ENCODE measurements at regions not wholly inside any gene's neighbourhood (a gene's known extent, or its start where the extent isn't known, plus 50 kb on each side); places are given as distances from the start of the nearest gene placed in this dataset.
"Not testable (repeated sequence)": the region's sequence is repeated elsewhere in the genome, so short reads cannot be mapped to it uniquely, and the experiment has no call there.

DNA sequence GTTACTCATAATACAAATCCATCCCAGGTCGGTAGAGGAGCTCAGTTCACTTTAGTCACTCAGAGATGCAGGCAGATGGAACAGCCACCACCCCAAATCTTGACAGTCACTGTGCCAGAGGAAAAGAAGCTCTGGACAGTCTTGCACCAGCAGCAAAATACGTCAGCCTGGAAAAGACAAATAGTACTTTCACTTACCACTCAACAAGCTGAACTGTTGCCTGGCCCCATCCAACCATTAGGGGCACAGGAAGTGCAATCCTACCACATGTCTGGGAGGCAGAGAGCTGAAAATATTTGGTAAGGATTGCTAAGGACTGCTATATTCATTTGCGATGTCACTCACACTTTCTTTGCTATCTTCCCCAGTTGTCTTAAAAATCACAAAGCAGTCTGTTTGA lies 239.1 kb upstream of the TOX3 start:
- DNase-seq: no peak

DNA sequence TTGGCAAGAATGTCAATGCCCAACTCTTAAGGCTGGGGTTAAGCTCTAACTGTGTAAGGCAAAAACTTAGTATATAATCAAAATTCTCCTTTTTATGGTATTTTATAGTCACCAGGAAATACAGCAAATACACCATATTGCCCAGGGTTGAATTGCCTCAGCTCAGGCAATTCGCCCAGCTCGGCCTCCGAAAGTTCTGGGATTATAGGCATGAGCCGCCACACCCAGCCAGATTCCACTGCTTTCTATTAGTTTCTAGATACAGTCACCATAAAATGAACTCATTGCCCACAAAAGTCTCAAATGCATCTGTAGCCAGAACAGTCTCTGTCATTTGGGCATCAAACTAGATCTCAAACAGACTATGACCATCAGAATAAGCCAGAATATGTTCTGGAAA lies 238.7 kb upstream of the TOX3 start:
- no peak for DNase-seq

DNA sequence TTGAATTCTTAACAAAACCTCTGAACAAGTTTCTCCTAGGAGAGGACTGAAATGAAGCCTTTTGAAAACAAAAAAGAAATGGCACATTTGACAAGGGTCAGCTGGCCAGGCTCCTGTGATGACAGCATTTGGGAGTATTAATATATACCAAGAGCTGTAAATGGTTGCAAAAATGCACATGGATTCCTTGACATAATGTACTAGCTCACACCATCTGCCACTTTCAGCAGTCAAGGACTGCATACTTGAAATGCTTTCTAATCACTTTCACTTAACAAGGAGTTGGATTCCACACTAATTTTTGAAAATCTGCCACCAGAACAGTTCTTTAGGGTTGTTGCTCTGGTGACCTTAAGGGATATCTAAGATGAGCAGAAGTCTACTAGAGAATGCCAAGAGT lies 236.7 kb upstream of the TOX3 start:
- DNase-seq: no peak

DNA sequence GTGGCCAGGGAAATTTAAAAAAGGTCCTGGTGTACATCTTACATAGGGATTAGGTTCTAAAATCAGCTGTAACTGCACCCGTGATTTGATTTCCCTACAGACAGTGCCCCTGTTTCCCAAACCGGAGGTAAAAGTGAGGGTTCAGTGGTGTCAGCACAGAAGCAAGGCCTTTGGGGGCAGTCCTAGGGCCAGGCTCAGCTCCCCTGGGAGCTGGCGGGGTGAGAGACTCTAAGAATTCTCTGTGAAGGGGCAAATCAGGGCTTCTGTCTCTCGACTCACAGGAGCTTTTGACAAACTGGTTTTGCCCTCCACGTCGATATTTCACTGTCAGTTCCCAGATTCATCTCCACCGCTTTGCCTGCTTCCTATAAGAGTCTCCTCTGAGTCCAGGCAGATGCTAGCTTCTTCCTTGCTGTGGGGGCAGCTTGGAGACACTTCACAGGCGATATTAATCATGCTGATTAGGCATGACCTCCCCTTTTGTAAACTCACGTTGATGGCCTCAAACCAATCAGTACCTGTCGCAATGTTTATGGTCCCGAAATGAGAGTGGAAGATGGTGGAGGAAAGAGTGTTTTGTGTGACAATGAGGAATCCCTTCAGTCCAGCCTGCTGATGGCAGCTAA lies 234.2 kb upstream of the TOX3 start:
- no peak for DNase-seq

DNA sequence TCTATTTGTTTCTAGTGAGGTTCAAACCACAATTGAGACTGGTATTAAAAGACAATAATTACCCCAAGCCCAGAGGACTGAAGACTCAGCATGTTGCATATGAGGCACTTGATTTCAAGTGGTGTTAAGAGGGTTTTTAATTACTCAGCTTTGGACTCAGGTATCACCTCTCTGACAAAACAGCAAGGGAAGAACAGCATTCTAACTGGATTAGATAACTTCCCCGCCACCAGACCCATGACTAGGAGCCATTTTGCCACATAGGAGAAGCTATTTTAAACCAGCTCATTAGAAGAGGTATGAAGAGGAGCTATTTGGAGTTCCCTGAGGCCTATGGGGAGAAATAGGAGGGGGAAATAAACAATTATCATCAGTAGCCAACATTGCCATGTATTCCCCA lies 226.1 kb upstream of the TOX3 start:
- no peak for DNase-seq

DNA sequence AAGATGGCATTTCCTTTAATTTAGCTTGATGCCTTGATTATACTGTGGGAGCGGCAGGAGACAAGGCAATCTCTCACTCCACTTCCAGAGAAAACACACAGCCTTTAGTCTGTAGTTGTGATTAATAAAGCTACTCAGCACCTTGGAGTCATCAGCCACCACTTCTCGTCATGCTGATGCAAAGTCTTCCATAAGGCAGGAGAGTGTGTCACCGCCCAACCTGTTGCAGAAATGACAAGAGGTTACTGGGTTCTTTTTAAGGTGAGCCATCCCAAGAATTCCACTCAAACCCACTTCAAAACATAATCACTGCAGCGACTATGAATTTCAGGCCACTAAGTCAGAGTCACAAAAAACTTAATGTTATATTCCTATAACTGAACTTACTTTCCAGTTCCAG lies 223.9 kb upstream of the TOX3 start:
- no peak for DNase-seq

DNA sequence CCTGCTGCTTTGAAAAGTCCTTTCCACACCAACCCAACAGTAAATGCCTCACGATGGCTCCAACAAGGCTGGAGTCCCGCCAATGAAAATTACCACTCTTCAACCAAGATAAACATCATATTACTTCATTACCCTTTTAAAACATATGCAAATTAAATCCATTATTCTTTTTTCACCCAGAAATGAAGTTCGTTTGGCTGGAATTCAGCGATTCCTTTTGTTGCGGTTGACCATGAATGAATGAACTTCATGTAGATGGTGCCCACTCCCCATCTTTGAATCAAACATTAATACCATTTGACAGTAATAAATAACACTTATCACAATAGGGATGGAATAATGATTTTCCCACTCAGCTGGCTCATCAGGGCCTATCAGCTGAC lies 211.5 kb upstream of the TOX3 start:
- no peak for DNase-seq

DNA sequence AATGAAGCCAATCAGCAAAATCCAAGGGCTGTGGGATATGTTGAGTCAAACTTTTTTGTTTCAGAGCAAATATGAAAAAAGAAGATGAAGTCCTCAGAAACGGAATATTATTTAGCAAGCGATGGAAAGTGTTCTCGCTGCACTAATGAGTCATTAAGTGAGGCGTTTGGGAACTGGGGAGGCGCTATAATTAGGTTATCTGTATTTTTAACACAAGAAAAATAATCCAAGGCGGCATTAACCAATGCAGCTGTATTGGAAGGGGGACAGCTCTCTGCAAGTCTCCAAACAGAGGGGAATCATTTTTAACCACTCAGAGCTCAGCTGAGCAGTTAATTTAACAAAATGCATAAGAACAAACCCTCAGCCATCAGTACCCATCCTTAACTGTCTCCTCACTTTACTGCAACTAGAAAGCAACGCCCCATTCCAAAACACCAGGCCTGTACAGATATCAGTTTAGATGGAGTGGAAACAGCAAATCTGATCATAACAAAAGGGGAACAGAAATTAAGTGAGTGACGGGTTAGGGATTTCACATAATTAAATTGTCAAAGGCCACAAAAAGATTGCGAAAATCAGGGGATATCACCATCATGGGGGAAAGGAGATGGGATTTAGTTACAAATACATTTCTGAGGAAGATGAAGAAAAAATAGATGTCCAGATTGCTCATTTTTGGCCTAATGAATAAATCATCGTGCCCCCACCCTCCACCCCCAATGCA lies 211.0 kb upstream of the TOX3 start:
- DNase-seq: no peak

DNA sequence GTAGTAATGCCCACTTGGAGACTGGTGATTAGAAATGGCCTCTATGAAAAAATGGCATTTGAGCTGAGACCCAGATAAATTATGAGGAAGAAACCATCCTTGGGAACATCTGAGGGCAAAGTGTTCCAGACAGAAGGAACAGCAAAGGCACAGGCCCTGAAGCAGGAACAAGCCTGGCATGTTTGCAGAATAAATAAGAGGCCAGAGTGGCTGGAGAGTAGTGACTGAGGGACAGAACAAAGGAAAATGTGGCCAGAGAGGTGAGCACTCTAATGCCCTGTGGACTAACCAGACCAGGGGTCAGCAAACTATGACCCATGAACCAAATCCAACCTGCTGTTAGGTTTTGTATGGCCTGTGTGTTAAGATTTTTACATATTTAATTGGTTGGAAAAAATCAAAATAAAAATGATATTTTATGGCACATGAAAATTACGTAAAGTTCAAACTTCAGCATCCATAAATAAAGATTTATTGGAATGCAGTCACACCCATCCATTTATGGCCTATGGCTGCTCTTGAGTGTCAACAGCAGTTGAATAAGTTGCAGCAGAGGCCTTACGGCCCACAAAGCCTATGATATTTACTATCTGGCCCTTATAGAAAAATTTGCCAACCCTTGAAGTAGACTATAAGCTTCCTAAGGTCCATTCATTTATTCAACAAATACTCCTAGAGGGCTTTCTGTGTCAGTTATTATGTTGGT lies 210.0 kb upstream of the TOX3 start:
- DNase-seq: no peak

DNA sequence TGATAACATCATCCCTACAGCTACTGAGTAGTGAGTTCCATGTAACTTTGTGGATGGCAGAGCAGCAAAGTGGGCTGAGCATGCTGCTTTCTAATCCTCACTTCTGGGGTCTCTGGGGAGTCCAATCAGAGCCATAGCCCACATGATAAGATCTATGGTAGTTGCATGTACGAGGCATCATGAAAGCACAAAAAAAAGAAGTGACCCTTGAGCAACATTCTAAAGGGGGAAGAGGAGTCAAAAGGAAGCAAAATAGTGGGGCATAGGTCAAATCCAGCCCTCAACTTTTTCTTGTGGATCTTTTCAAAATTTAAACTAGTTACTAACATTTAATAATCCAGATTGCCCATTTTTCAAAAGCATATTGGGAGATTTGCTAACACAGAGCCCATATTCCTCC lies 208.5 kb upstream of the TOX3 start:
- DNase-seq: no peak

DNA sequence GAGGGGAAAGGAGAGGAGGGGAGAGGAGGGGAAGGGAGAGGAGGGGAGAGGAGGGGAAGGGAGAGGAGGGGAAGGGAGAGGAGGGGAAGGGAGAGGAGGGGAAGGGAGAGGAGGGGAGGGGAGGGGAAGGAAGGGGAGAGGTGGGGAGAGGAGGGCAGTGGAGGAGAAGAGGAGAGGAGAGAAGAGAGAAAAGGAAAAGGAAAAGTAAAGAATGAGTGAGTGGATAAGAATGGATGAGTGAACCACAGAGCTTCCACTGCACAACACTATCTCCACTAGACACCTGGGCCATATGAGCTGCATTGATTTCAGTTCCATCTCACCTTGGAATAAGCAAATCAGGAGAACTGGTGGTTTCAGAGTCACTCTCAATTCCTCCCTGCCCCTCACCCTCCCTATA lies 204.1 kb upstream of the TOX3 start:
- DNase-seq: no peak

DNA sequence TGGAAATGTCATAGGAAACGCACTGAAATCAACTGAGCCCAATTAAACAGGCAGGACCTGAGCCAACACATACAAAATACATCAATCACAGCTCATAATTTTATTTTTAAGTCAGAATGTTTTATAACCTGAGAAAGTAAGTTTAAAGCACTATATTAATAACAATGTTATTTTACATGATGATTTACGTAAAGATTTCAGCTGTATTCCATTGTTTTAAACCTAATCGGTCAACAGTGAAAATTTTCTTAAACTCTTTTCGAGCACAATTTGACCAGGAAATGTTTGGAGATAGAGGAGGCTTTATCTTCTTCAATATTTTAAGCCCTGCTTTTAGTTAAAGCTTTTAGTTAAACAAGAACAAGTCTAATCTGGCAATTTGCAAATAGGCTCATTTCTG lies 201.8 kb upstream of the TOX3 start:
- no peak for DNase-seq

DNA sequence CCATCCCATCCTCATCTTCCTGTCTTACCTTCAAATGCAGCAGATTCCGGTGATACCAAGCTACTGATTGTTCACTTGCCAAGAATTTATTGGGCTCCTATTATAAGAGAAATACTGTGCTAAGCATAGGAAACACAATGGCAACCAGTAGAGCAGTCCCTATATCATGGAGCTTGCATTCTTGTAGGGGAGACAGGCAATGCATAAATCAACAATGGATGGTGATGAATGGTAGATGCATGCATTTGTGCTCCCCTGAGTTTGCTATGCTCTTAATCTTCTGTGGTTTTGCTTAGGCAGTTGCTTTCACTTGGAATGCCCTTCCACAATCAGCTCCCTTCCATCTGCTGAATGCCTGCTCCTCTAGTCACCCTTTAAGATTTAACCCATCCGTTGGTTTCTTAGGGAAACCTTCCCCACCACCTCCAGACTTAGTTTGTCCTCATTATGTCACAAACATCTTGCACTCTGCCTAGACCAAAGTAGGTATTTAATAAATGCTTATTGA lies 200.2 kb upstream of the TOX3 start:
- no peak for DNase-seq

DNA sequence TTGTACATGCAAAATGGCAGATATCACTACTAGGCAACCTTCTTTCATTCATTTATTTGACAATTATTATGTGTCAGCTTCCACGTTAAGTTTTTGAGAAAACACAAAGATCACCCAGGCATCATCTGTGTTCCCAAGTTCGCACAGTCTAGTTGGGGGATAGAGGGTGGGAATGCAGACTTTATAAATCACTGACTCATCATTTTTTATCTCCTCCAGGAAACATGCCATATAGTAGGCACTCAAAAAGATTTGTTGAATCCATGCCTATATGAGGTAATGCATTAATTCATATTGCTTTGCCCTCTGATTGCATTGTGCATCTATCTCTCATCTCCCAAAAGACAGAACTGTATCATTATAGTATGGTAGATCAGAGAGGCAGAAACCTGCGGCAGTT lies 196.8 kb upstream of the TOX3 start:
- DNase-seq: no peak

DNA sequence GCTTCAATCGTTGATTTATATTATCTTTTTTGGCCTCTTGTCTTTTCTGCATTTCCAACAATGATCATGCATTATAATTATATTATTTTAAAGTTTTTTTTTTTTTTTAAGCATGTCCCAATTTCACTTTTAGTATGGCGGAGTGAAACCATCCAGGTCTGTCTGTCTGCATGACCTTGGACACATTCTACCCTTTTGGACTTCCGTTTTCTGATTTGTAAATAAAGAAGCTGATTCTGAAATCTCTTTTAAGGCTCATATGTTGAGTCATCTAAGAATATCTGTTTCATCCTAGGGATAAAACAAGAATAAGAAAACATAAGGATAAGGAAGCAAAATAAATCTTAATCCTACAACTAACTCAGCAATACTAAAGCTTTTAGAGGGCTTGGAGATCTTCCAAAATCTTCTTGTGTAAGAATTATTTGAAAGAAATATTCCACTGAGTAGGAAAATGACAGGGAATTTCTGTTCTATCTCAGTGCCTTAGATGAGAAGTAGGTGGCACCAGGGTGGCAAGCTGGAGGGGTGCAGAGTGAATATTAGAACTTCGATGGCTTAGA lies 195.7 kb upstream of the TOX3 start:
- DNase-seq: no peak

DNA sequence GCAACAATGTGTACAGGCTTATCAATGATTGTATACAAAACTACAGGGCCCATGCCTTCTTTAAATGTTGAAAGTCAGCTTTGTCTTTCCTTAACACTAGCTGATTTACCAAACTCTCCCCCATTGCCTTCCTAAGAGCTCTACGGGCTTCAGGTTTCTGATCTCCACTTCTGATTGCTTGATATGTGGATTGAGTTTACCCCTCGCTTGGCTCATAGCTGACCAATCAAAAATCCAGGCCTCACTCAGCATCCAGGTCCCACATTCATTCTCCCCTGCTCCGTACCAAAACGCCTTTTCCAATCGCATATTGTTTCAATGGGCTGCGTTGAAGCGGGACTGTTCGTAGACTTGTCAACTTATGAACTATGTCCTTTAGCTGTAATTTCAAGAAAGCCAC lies 195.1 kb upstream of the TOX3 start:
- DNase-seq: no peak

DNA sequence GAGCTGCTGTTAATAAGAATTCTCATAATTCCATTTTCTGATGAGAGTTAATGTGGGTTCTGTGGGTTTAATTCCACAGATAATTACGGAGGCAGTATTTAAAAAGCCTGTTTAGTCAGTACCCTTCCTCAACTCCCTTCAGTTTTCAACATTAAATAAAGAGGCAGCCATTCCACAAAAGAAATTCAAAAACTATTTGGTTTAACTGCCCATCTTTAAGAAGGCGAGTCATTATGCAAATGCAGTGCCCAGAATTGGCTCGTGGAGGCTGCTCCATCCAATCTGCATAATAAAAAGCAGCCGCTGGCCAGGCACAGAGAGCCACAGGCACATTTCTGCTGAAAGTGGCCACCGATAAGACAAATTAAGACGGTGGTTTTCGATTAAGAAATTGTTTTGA lies 194.4 kb upstream of the TOX3 start:
- no peak for DNase-seq

DNA sequence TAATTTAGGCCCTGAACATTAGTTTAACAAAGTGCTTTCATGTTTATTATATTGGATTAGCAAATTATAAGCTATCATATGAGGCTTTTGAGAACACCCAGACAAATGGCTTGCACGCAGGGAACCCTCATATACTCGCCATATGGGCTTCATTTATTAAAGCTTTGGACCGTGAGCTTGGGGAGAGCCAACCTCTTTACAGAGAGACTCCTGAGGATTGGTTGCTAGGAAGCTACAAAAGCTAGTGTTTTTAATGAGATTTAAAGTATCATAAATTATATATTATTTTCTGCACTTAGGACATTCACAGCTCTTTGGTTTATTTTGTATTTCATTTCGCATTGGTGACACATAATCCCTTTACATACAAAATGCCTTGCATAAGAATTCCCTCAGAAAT lies 193.8 kb upstream of the TOX3 start:
- DNase-seq: peak; percentile 6

DNA sequence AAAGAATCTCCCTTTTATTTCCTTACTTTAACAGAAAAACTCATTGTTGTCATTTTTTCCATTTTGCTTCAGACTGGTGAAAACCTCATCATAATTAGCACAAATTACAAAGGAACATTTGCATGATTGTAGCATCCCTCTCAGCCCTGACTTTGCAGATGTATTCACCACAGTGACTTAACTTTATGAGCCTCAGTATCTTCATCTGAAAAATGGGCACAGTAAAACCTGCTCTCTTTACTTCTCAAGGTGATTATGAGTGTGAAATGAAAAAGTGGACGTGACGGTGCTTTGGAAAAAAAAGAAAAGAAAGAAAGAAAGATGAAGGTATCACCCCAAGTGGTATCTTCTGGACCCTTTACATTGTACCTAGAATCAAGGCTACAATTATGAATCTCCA lies 193.4 kb upstream of the TOX3 start:
- no peak for DNase-seq

DNA sequence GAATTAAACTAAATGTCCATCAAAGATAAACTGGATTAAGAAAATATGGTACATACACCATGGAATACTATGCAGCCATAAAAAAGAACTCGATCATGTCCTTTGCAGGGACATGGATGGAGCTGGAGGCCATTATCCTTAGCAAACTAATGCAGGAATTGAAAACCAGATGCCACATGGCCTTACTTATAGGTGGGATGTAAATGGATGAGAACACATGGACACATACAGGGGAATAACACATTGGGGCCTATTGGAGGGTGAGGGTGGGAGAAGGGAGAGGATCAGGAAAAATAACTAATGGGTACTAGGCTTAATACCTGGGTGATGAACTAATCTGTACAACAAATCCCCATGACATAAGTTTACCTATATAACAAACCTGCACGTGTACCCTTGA lies 192.0 kb upstream of the TOX3 start:
- not testable (repeated sequence) for DNase-seq

DNA sequence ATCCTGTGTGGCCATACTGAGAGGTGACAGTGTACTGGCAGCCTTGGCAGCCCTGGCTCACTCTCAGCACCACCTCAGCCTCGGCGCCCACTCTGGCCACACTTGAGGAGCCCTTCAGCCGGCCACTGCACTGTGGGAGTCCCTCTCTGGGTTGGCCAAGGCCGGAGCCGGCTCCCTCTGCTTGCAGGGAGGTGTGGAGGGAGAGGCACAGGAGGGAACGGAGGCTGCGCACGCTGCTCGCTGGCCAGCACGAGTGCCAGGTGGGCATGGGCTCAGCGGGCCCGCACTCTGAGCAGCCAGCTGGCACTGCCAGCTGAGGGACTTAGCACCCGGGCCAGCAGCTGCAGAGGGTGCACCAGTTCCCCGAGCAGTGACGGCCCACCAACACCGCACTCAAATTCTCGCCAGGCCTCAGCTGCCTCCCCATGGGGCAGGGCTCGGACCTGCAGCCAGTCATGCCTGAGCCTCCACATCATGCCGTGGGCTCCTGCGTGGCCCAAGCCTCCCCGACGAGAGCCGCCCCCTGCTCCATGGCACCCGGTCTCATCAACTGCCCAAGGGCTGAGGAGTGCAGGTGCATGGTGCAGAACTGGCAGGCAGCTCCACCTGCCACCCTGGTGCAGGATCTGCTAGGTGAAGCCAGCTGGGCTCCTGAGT lies 184.4 kb upstream of the TOX3 start:
- DNase-seq: no peak

DNA sequence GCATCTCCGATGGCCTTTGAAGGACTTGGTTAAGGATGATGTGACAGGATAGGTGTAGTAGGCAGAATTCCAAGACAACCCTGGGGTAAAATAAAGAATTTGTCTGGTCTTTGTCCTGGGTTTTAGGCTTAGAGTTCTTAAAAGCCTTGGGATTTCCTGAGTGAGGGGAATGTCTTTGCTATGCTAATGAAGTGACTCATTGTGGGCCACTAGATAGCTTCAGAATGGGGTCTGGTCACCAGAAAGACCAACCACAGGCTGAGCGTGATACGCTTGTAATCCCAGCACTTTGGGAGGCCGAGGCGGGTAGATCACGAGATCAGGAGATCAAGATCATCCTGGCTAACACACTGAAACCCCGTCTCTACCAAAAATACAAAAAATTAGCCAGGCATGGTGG lies 182.8 kb upstream of the TOX3 start:
- no peak for DNase-seq

DNA sequence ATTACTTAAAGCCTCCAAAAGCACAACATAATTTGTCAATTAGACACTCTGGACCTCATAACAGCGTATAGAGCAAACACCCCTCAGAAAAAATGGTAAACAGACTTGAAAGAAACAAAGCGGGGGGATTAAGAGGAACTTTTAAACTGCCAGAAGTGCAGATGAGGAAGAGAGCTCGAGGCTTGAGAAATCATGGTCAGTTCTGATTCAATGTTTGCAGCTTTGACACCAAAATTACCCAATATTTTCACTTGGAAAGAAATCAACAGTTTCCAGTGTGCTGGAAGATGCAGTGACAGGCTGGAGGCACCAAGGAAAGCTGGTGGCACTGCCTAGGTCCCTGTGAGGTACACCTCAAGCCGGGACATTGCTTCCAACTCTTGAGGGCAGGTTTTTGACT lies 180.9 kb upstream of the TOX3 start:
- DNase-seq: no peak

DNA sequence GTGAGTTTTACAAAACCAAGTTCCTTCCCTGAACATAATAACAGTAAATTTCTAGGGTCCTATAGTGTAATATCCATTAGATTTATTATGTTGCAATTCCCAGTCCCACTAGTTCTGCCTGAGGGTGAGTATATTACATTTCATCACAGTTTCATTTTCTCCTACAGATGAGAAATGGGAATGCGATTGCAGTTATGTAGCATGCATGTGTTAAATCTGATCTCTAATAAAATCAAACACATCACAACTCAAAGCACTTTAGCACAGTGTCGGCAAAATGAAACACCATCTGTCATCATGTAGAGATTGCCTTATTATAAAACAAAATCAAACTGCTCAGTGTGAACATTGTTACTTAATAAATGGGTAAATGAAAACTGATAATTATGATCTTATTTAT lies 180.5 kb upstream of the TOX3 start:
- DNase-seq: no peak
